ENCODE measurements at regions not wholly inside any gene's neighbourhood (a gene's known extent, or its start where the extent isn't known, plus 50 kb on each side); places are given as distances from the start of the nearest gene placed in this dataset.
"Not testable (repeated sequence)": the region's sequence is repeated elsewhere in the genome, so short reads cannot be mapped to it uniquely, and the experiment has no call there.

GRCh38 chr7:32762925-32763293 lies 128.7 kb downstream of the KBTBD2 start:
- DNase-seq (ENCODE audit: low read depth in 2 of 2), result no peak

GRCh38 chr7:32762206-32762924 lies 129.2 kb downstream of the KBTBD2 start:
- not testable (repeated sequence) for DNase-seq (ENCODE audit: low read depth in 2 of 2)

- DNase-seq (ENCODE audit: low read depth in 2 of 2), result no peak
These were observed 129.9 kb downstream of the KBTBD2 start for GRCh38 chr7:32761451-32762205.

GRCh38 chr7:32760755-32761154 lies 130.8 kb downstream of the KBTBD2 start:
- DNase-seq (ENCODE audit: low read depth in 2 of 2), result not testable (repeated sequence)

GRCh38 chr7:32759859-32760258 lies 131.7 kb downstream of the KBTBD2 start:
- not testable (repeated sequence) for DNase-seq (ENCODE audit: low read depth in 2 of 2)

- not testable (repeated sequence) for DNase-seq (ENCODE audit: low read depth in 2 of 2)
These were observed 137.7 kb downstream of the KBTBD2 start for GRCh38 chr7:32753872-32754271.

- not testable (repeated sequence) for DNase-seq (ENCODE audit: low read depth in 2 of 2)
These were observed 143.2 kb downstream of the KBTBD2 start for GRCh38 chr7:32748337-32748736.

GRCh38 chr7:32747443-32748148 lies 144.0 kb downstream of the KBTBD2 start:
- not testable (repeated sequence) for DNase-seq (ENCODE audit: low read depth in 2 of 2)

GRCh38 chr7:32741853-32742476 lies 149.6 kb downstream of the KBTBD2 start:
- not testable (repeated sequence) for DNase-seq (ENCODE audit: low read depth in 2 of 2)

- DNase-seq (ENCODE audit: low read depth in 2 of 2), result not testable (repeated sequence)
These were observed 151.8 kb downstream of the KBTBD2 start for GRCh38 chr7:32739749-32740148.

- not testable (repeated sequence) for DNase-seq (ENCODE audit: low read depth in 2 of 2)
These were observed 153.2 kb downstream of the KBTBD2 start for GRCh38 chr7:32738390-32738789.

- DNase-seq (ENCODE audit: low read depth in 2 of 2), result not testable (repeated sequence)
These were observed 158.8 kb downstream of the KBTBD2 start for GRCh38 chr7:32732767-32733166.

GRCh38 chr7:32729335-32729675 lies 162.3 kb downstream of the KBTBD2 start:
- DNase-seq (ENCODE audit: low read depth in 2 of 2), result not testable (repeated sequence)

GRCh38 chr7:32728412-32729334 lies 162.9 kb downstream of the KBTBD2 start:
- DNase-seq (ENCODE audit: low read depth in 2 of 2), result peak; percentile 9 to 24

GRCh38 chr7:32727483-32728411 lies 163.8 kb downstream of the KBTBD2 start:
- peak; percentile 10 to 14 for DNase-seq (ENCODE audit: low read depth in 2 of 2)

GRCh38 chr7:32722837-32723236 lies 168.7 kb downstream of the KBTBD2 start:
- not testable (repeated sequence) for DNase-seq (ENCODE audit: low read depth in 2 of 2)

GRCh38 chr7:32694182-32694581 lies 197.4 kb downstream of the KBTBD2 start:
- no peak for DNase-seq (ENCODE audit: low read depth in 2 of 2)

- not testable (repeated sequence) for DNase-seq (ENCODE audit: low read depth in 2 of 2)
These were observed 196.9 kb downstream of the AVL9 start for GRCh38 chr7:32691965-32692815.

- not testable (repeated sequence) for DNase-seq (ENCODE audit: low read depth in 2 of 2)
These were observed 192.8 kb downstream of the AVL9 start for GRCh38 chr7:32688092-32688491.

Data from activated CD4-positive, alpha-beta T cell treated with anti-CD3 and anti-CD28 coated beads for 24 hours (primary cell).